Esophagus squamous epithelium (tissue), 5 donors: ENCODE measurements at regions not wholly inside any gene's neighbourhood (a gene's known extent, or its start where the extent isn't known, plus 50 kb on each side); places are given as distances from the start of the nearest gene placed in this dataset.

Experiments used
- DNase-seq: peaks from one replicate; lab custom pipeline; 2025; lab: John Stamatoyannopoulos, UW
- H3K27ac ChIP-seq, 4 donors: fragments of 200-600 bp; sonication (generic); one replicate each; pipeline ENCODE4 v1.5.1; 2016 to 2019; ENCODE audit warnings: mild to moderate bottlenecking in 1 of 4
- H3K27me3 ChIP-seq, 4 donors: fragments of 200-600 bp; sonication (generic); 1 replicate in 3 of 4; 2 replicates in 1 of 4; pipeline versions ENCODE4 v1.5.1 to v1.6.0; 2017 to 2021; ENCODE audit warnings: antibody characterized with exemption in 1 of 4
- H3K36me3 ChIP-seq, 3 donors: fragments of 200-600 bp; sonication (generic); one replicate each; pipeline ENCODE4 v1.5.1; 2016 to 2019
- H3K4me1 ChIP-seq, 3 donors: fragments of 200-600 bp; sonication (generic); one replicate each; pipeline ENCODE4 v1.5.1; 2017 to 2019
- H3K4me3 ChIP-seq, 4 donors: fragments of 200-600 bp; sonication (generic); 1 replicate in 3 of 4; 2 replicates in 1 of 4; pipeline ENCODE4 v1.5.1; 2016 to 2019; ENCODE audit warnings: mild to moderate bottlenecking in 2 of 4, moderate library complexity in 1 of 4
- H3K9me3 ChIP-seq, 3 donors: fragments of 200-600 bp; sonication (generic); one replicate each; pipeline ENCODE4 v1.5.1; 2016 to 2019
- CTCF ChIP-seq, 6 experiments: fragments of 450-650 bp in 4 of 6; fragments of 200-600 bp in 2 of 6; sonication (generic) in 2 of 6; IDR thresholded peaks; one replicate each; pipeline ENCODE4 v1.5.1; 2016 to 2019; ENCODE audit warnings: antibody characterized with exemption in 6 of 6, mild to moderate bottlenecking in 4 of 6, moderate library complexity in 4 of 6
- POLR2A ChIP-seq, 4 donors: fragments of 450-650 bp; IDR thresholded peaks; one replicate each; pipeline ENCODE4 v1.6.1; 2017; ENCODE audit warnings: antibody characterized with exemption in 4 of 4, mild to moderate bottlenecking in 4 of 4, moderate library complexity in 3 of 4
- WGBS, 2 donors: methylation state at CpG; one replicate each; pipeline ENCODE4 v1.1.5; 2018; 5-methylcytosine and 5-hydroxymethylcytosine counted together
- intact Hi-C: fragments of 100-400 bp; cut with DNase I; formaldehyde crosslinking; loops from one replicate; pipeline ENCODE4 v1.15.0; 2022
- donor health status: DM: yes; HTN: yes; CAD: no.

- Histone ChIP-seq H3K27ac (no peak overlapping the region), H3K27me3 (no peaks in the 10 kb centered on the region), H3K36me3 (no peaks in the 10 kb centered on the region), H3K4me3 (no peak overlapping the region), H3K4me1 (no peaks in the 10 kb centered on the region), H3K9me3 (no peaks in the 10 kb centered on the region)
- intact Hi-C loops: no loop called here
- DNase-seq: no peak
- TF ChIP-seq POLR2A (IDR thresholded peaks at IDR 0.05) (no peak), CTCF (IDR thresholded peaks at IDR 0.05) (no peak)
- WGBS, 2 donors: 78 to 79% methylated on average over 8 of the region's 8 CpGs
Measured at GRCh38 chr18:29711932-29712331, 1330.6 kb downstream of the DSC3 start.

GRCh38 chr18:29693334-29693733, 1349.2 kb downstream of the DSC3 start:
- DNase-seq: no peak
- Histone ChIP-seq H3K4me1 (no peaks in the 10 kb centered on the region), H3K27me3 (no peaks in the 10 kb centered on the region), H3K9me3 (no peaks in the 10 kb centered on the region), H3K4me3 (no peak overlapping the region), H3K36me3 (no peaks in the 10 kb centered on the region), H3K27ac (no peak overlapping the region)
- TF ChIP-seq CTCF (IDR thresholded peaks at IDR 0.05) (no peak), POLR2A (IDR thresholded peaks at IDR 0.05) (no peak)
- WGBS, 2 donors: 84 to 90% methylated on average over 1 of the region's 1 CpG
- intact Hi-C loops: no loop called here

- TF ChIP-seq CTCF (IDR thresholded peaks at IDR 0.05) (no peak), POLR2A (IDR thresholded peaks at IDR 0.05) (no peak)
- no peak for DNase-seq
- 65 to 76% methylated on average over 4 of the region's 4 CpGs for WGBS, 2 donors
- H3K4me1 ChIP-seq: no peaks in the 10 kb centered on the region
- no peak overlapping the region for H3K4me3 ChIP-seq
- H3K9me3 ChIP-seq: no peaks in the 10 kb centered on the region
- intact Hi-C loops: no loop called here
- H3K27ac ChIP-seq: no peak overlapping the region
- no peaks in the 10 kb centered on the region for H3K27me3 ChIP-seq
- H3K36me3 ChIP-seq: no peaks in the 10 kb centered on the region
Measured at GRCh38 chr18:29681578-29681977, 1361.0 kb downstream of the DSC3 start.

- Histone ChIP-seq H3K36me3 (no peaks in the 10 kb centered on the region), H3K27me3 (no peaks in the 10 kb centered on the region), H3K9me3 (no peaks in the 10 kb centered on the region), H3K4me1 (no peaks in the 10 kb centered on the region), H3K27ac (no peak overlapping the region), H3K4me3 (no peak overlapping the region)
- no peak for DNase-seq
- intact Hi-C loops: no loop called here
- TF ChIP-seq POLR2A (IDR thresholded peaks at IDR 0.05) (no peak), CTCF (IDR thresholded peaks at IDR 0.05) (no peak)
- 9 to 10% methylated on average over 4 of the region's 4 CpGs for WGBS, 2 donors
Measured at GRCh38 chr18:29664278-29665036, 1378.1 kb downstream of the DSC3 start.

- no peaks in the 10 kb centered on the region for H3K27me3 ChIP-seq
- no peak for DNase-seq
- intact Hi-C loops: no loop called here
- H3K27ac ChIP-seq: no peak overlapping the region
- H3K36me3 ChIP-seq: no peaks in the 10 kb centered on the region
- H3K4me1 ChIP-seq: no peaks in the 10 kb centered on the region
- no peaks in the 10 kb centered on the region for H3K9me3 ChIP-seq
- TF ChIP-seq POLR2A (IDR thresholded peaks at IDR 0.05): no peak
- TF ChIP-seq CTCF (IDR thresholded peaks at IDR 0.05): no peak
- WGBS, 2 donors: 65 to 66% methylated on average over 3 of the region's 3 CpGs
- no peak overlapping the region for H3K4me3 ChIP-seq
Measured at GRCh38 chr18:29661924-29662323, 1380.6 kb downstream of the DSC3 start.
